ENCODE measurements at regions not wholly inside any gene's neighbourhood (a gene's known extent, or its start where the extent isn't known, plus 50 kb on each side); places are given as distances from the start of the nearest gene placed in this dataset.

- no peaks in the 10 kb centered on the region for H3K4me1 ChIP-seq (ENCODE audit: control insufficient read depth in 2 of 2, insufficient read depth in 2 of 2, low read length in 2 of 2)
- no peak overlapping the region for H3K4me3 ChIP-seq (ENCODE audit: control extremely low read depth in 1 of 5, extremely low read depth in 1 of 5, insufficient read depth in 1 of 5, low read depth in 2 of 5, low read length in 4 of 5)
- H3K27me3 ChIP-seq (replicated peaks in 1 of 4; ENCODE audit: control extremely low read depth in 1 of 4, control insufficient read depth in 3 of 4, insufficient read depth in 4 of 4, low read length in 3 of 4): no peaks in the 10 kb centered on the region
- no peak for ATAC-seq (ENCODE audit: low read depth)
- no peaks in the 10 kb centered on the region for H3K79me2 ChIP-seq (ENCODE audit: control insufficient read depth, insufficient read depth, low read length)
- H2AFZ ChIP-seq (ENCODE audit: insufficient read depth, low read depth, low read length, poor library complexity, severe bottlenecking): no peak overlapping the region
- ChIA-PET POLR2A (no interaction called here), CTCF (no interaction called here)
- no peak overlapping the region for H3K9ac ChIP-seq (ENCODE audit: low read length)
- intact Hi-C loops (cut with micrococcal nuclease): no loop called here
- no peak overlapping the region for H3K27ac ChIP-seq (ENCODE audit: low read length in 2 of 2)
- no peak for DNase-seq
- no CpG with 5 or more reads among the region's 1 CpG for WGBS (ENCODE audit: insufficient coverage)
- H3K4me3 Mint-ChIP-seq: no peak overlapping the region
- no peaks in the 10 kb centered on the region for H4K20me1 ChIP-seq (ENCODE audit: control insufficient read depth, insufficient read depth, low read length, poor library complexity, severe bottlenecking)
- H3K27ac Mint-ChIP-seq: no peak overlapping the region
- no peaks in the 10 kb centered on the region for H3K9me3 Mint-ChIP-seq (ENCODE audit: insufficient read depth)
- no peaks in the 10 kb centered on the region for H3K4me1 Mint-ChIP-seq
- no peak for TF ChIP-seq EZH2 (IDR thresholded peaks at IDR 0.05; ENCODE audit: borderline replicate concordance, insufficient read depth, low read depth, low read length, poor library complexity, severe bottlenecking)
- TF ChIP-seq, protein P1, sequence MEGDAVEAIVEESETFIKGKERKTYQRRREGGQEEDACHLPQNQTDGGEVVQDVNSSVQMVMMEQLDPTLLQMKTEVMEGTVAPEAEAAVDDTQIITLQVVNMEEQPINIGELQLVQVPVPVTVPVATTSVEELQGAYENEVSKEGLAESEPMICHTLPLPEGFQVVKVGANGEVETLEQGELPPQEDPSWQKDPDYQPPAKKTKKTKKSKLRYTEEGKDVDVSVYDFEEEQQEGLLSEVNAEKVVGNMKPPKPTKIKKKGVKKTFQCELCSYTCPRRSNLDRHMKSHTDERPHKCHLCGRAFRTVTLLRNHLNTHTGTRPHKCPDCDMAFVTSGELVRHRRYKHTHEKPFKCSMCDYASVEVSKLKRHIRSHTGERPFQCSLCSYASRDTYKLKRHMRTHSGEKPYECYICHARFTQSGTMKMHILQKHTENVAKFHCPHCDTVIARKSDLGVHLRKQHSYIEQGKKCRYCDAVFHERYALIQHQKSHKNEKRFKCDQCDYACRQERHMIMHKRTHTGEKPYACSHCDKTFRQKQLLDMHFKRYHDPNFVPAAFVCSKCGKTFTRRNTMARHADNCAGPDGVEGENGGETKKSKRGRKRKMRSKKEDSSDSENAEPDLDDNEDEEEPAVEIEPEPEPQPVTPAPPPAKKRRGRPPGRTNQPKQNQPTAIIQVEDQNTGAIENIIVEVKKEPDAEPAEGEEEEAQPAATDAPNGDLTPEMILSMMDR (IDR thresholded peaks at IDR 0.05): no peak
- no peaks in the 10 kb centered on the region for H3K27me3 Mint-ChIP-seq
- peaks cover 0 to 4% (median 0%) of the 10 kb centered on the region in 3 donors for H3K9me3 ChIP-seq (ENCODE audit: control extremely low read depth in 1 of 3, control insufficient read depth in 2 of 3, insufficient read depth in 1 of 3, low read length in 2 of 3)
- no peak overlapping the region for H3K4me2 ChIP-seq (replicated peaks; ENCODE audit: low read depth, low read length, poor library complexity, severe bottlenecking)
- H3K36me3 ChIP-seq (replicated peaks in 1 of 2; ENCODE audit: control extremely low read depth in 1 of 2, control insufficient read depth in 1 of 2, extremely low read depth in 1 of 2, insufficient read depth in 2 of 2, low read length in 1 of 2): no peaks in the 10 kb centered on the region
These were observed 201.2 kb upstream of the PTGFR start for GRCh38 chr1:78289603-78290002.

GRCh38 chr1:78291418-78291817 is 199.4 kb upstream of the PTGFR start:
- TF ChIP-seq, protein P1 (IDR thresholded peaks at IDR 0.05): no peak
- TF ChIP-seq EZH2 (IDR thresholded peaks at IDR 0.05; ENCODE audit: borderline replicate concordance, insufficient read depth, low read depth, low read length, poor library complexity, severe bottlenecking): no peak
- Mint-ChIP-seq H3K27ac (no peak overlapping the region), H3K9me3 (ENCODE audit: insufficient read depth) (no peaks in the 10 kb centered on the region), H3K4me1 (no peaks in the 10 kb centered on the region), H3K4me3 (no peak overlapping the region), H3K27me3 (no peaks in the 10 kb centered on the region)
- Histone ChIP-seq H4K20me1 (ENCODE audit: control insufficient read depth, insufficient read depth, low read length, poor library complexity, severe bottlenecking) (no peaks in the 10 kb centered on the region), H3K36me3 (replicated peaks in 1 of 2; ENCODE audit: control extremely low read depth in 1 of 2, control insufficient read depth in 1 of 2, extremely low read depth in 1 of 2, insufficient read depth in 2 of 2, low read length in 1 of 2) (no peaks in the 10 kb centered on the region), H3K4me2 (replicated peaks; ENCODE audit: low read depth, low read length, poor library complexity, severe bottlenecking) (no peak overlapping the region), H3K9ac (ENCODE audit: low read length) (no peak overlapping the region), H3K27me3 (replicated peaks in 1 of 4; ENCODE audit: control extremely low read depth in 1 of 4, control insufficient read depth in 3 of 4, insufficient read depth in 4 of 4, low read length in 3 of 4) (no peaks in the 10 kb centered on the region), H3K4me1 (ENCODE audit: control insufficient read depth in 2 of 2, insufficient read depth in 2 of 2, low read length in 2 of 2) (no peaks in the 10 kb centered on the region), H3K27ac (ENCODE audit: low read length in 2 of 2) (no peak overlapping the region), H2AFZ (ENCODE audit: insufficient read depth, low read depth, low read length, poor library complexity, severe bottlenecking) (no peak overlapping the region), H3K4me3 (ENCODE audit: control extremely low read depth in 1 of 5, extremely low read depth in 1 of 5, insufficient read depth in 1 of 5, low read depth in 2 of 5, low read length in 4 of 5) (no peak overlapping the region), H3K9me3 (ENCODE audit: control extremely low read depth in 1 of 3, control insufficient read depth in 2 of 3, insufficient read depth in 1 of 3, low read length in 2 of 3) (peaks cover 0 to 6% (median 0%) of the 10 kb centered on the region in 3 donors), H3K79me2 (ENCODE audit: control insufficient read depth, insufficient read depth, low read length) (no peaks in the 10 kb centered on the region)
- ChIA-PET CTCF (interaction anchor here (0.6 kb wide), 1 partner anchor 527 kb away, joined by 3 read pairs; no protein-coding TSS in a partner anchor), POLR2A (no interaction called here)
- WGBS (ENCODE audit: insufficient coverage): no CpG with 5 or more reads among the region's 2 CpGs
- intact Hi-C loops (cut with micrococcal nuclease): no loop called here
- ATAC-seq (ENCODE audit: low read depth) (no peak), DNase-seq (no peak)

Data from B cell (primary cell).